H9 (cell line): ENCODE measurements at regions not wholly inside any gene's neighbourhood (a gene's known extent, or its start where the extent isn't known, plus 50 kb on each side); places are given as distances from the start of the nearest gene placed in this dataset.
A peak's percentile ranks its signal among the peaks of the same experiment; 100 is the strongest.

ENCODE experiments used
- DNase-seq: peaks from one replicate; pipeline ENCODE4 v3.0.0-alpha.2; 2017
- H2AFZ ChIP-seq: one replicate; pipeline ENCODE4 v1.6.1; 2013; ENCODE audit warnings: mild to moderate bottlenecking, low read length, control low read depth, moderate library complexity
- H2AK5ac ChIP-seq: 2 replicates; pipeline ENCODE4 v1.6.1; 2013; ENCODE audit warnings: low read length, control low read depth, mixed read lengths; ENCODE audit not compliant: insufficient read length
- H2BK120ac ChIP-seq: one replicate; pipeline ENCODE4 v1.6.1; 2013; ENCODE audit warnings: low read depth, mild to moderate bottlenecking, low read length, control low read depth, inconsistent platforms; ENCODE audit not compliant: poor library complexity, severe bottlenecking
- H2BK12ac ChIP-seq: 2 replicates; pipeline ENCODE4 v1.6.1; 2013; ENCODE audit warnings: low read length, control low read depth, mixed read lengths, low read depth; ENCODE audit not compliant: insufficient read length
- H2BK15ac ChIP-seq: 2 replicates; pipeline ENCODE4 v1.6.1; 2013; ENCODE audit warnings: low read depth, low read length, control low read depth
- H2BK20ac ChIP-seq: one replicate; pipeline ENCODE4 v1.6.1; 2013; ENCODE audit warnings: low read depth, mild to moderate bottlenecking, low read length, control low read depth, inconsistent platforms; ENCODE audit not compliant: poor library complexity, severe bottlenecking
- H2BK5ac ChIP-seq: 2 replicates; pipeline ENCODE4 v1.6.1; 2013; ENCODE audit warnings: low read length, control low read depth, mixed read lengths; ENCODE audit not compliant: insufficient read length
- H3K14ac ChIP-seq: 2 replicates; pipeline ENCODE4 v1.6.1; 2013; ENCODE audit warnings: low read length, control low read depth; ENCODE audit not compliant: insufficient read depth
- H3K18ac ChIP-seq: 2 replicates; pipeline ENCODE4 v1.6.1; 2013; ENCODE audit warnings: low read depth, mild to moderate bottlenecking, mixed read lengths, low read length, control low read depth; ENCODE audit not compliant: insufficient read length
- H3K23ac ChIP-seq: 2 replicates; pipeline ENCODE4 v1.6.1; 2013; ENCODE audit warnings: low read length, control low read depth, mixed read lengths, low read depth; ENCODE audit not compliant: insufficient read length
- H3K23me2 ChIP-seq: 2 replicates; pipeline ENCODE4 v1.6.1; 2013; ENCODE audit warnings: low read depth, mild to moderate bottlenecking, mixed read lengths, low read length, control low read depth; ENCODE audit not compliant: insufficient read length, poor library complexity, severe bottlenecking
- H3K27ac ChIP-seq: 2 replicates; pipeline ENCODE4 v1.5.1; 2013; ENCODE audit warnings: low read length, control low read depth, mixed read lengths, low read depth; ENCODE audit not compliant: insufficient read length
- H3K27me3 ChIP-seq: 2 replicates; pipeline ENCODE4 v1.6.1; 2013; ENCODE audit warnings: low read length, control low read depth, inconsistent platforms; ENCODE audit not compliant: insufficient read depth
- H3K4ac ChIP-seq: 2 replicates; pipeline ENCODE4 v1.6.1; 2013; ENCODE audit warnings: low read depth, mild to moderate bottlenecking, control low read depth, inconsistent platforms, low read length, moderate library complexity
- H3K4me1 ChIP-seq: 2 replicates; pipeline ENCODE4 v1.6.1; 2013; ENCODE audit warnings: low read length, control low read depth, inconsistent platforms; ENCODE audit not compliant: insufficient read depth
- H3K4me2 ChIP-seq: 2 replicates; pipeline ENCODE4 v1.6.1; 2013; ENCODE audit warnings: low read length, control low read depth, mixed read lengths; ENCODE audit not compliant: insufficient read length, insufficient read depth
- H3K56ac ChIP-seq: 2 replicates; pipeline ENCODE4 v1.6.1; 2013; ENCODE audit warnings: low read depth, mild to moderate bottlenecking, mixed read lengths, low read length, control low read depth; ENCODE audit not compliant: insufficient read length
- H3K79me1 ChIP-seq: 2 replicates; pipeline ENCODE4 v1.6.1; 2013; ENCODE audit warnings: low read depth, mild to moderate bottlenecking, moderate library complexity, low read length, control low read depth, inconsistent platforms; ENCODE audit not compliant: insufficient read depth, poor library complexity, severe bottlenecking
- H3K79me2 ChIP-seq: 2 replicates; pipeline ENCODE4 v1.6.1; 2013; ENCODE audit warnings: low read length, control low read depth, inconsistent platforms; ENCODE audit not compliant: insufficient read depth
- H3K9ac ChIP-seq: 2 replicates; pipeline ENCODE4 v1.6.1; 2013; ENCODE audit warnings: low read length, control low read depth, mixed read lengths; ENCODE audit not compliant: insufficient read length; ENCODE audit errors: extremely low read depth
- H3K9me3 ChIP-seq: one replicate; pipeline ENCODE4 v1.6.1; 2013; ENCODE audit warnings: low read depth, low read length, inconsistent platforms; ENCODE audit not compliant: control insufficient read depth
- H3T11ph ChIP-seq: one replicate; pipeline ENCODE4 v1.6.1; 2013; ENCODE audit warnings: mild to moderate bottlenecking, low read length, control low read depth, inconsistent platforms
- H4K20me1 ChIP-seq: one replicate; pipeline ENCODE4 v1.6.1; 2013; ENCODE audit not compliant: control insufficient read depth, insufficient read length, insufficient read depth
- H4K5ac ChIP-seq: 2 replicates; pipeline ENCODE4 v1.6.1; 2013; ENCODE audit warnings: low read depth, mild to moderate bottlenecking, mixed read lengths, low read length, control low read depth; ENCODE audit not compliant: insufficient read length
- H4K8ac ChIP-seq: replicated peaks from 2 replicates; pipeline ENCODE4 v1.6.1; 2013; ENCODE audit warnings: low read length, control low read depth, mixed read lengths, low read depth; ENCODE audit not compliant: insufficient read length
- H4K91ac ChIP-seq: 2 replicates; pipeline ENCODE4 v1.6.1; 2013; ENCODE audit warnings: low read depth, mild to moderate bottlenecking, moderate library complexity, mixed read lengths, low read length, control low read depth; ENCODE audit not compliant: insufficient read length
- H3K27ac Mint-ChIP-seq, 3 experiments: 2 replicates in 2 of 3; 3 replicates in 1 of 3; pipeline ENCODE4 v1.8.0; 2020 to 2021; ENCODE audit warnings: mixed read lengths in 3 of 3, mild to moderate bottlenecking in 1 of 3, moderate library complexity in 1 of 3
- H3K27me3 Mint-ChIP-seq: 2 replicates; pipeline ENCODE4 v1.8.0; 2021; ENCODE audit warnings: low read depth, mild to moderate bottlenecking, moderate library complexity, mixed read lengths
- H3K36me3 Mint-ChIP-seq, 3 experiments: 2 replicates in 2 of 3; 3 replicates in 1 of 3; pipeline ENCODE4 v1.8.0; 2020 to 2021; ENCODE audit warnings: low read depth in 3 of 3, mixed read lengths in 3 of 3; ENCODE audit not compliant: insufficient read depth in 1 of 3
- H3K4me1 Mint-ChIP-seq, 2 experiments: 2 replicates each; pipeline ENCODE4 v1.8.0; 2020; ENCODE audit warnings: mixed read lengths in 2 of 2
- H3K4me3 Mint-ChIP-seq, 2 experiments: 2 replicates in 1 of 2; 3 replicates in 1 of 2; pipeline ENCODE4 v1.8.0; 2020 to 2021; ENCODE audit warnings: mild to moderate bottlenecking in 2 of 2, mixed read lengths in 2 of 2, moderate library complexity in 1 of 2
- H3K9me3 Mint-ChIP-seq, 2 experiments: 2 replicates in 1 of 2; 3 replicates in 1 of 2; pipeline ENCODE4 v1.8.0; 2020; ENCODE audit warnings: mild to moderate bottlenecking in 2 of 2, mixed read lengths in 2 of 2, moderate library complexity in 1 of 2
- CTCF ChIP-seq: fragments of 200-600 bp; sonication (generic); conservative IDR thresholded peaks from 3 replicates; pipeline ENCODE4 v1.8.0; 2021; ENCODE audit warnings: antibody characterized with exemption, mild to moderate bottlenecking
- WGBS: extraction: QIAGEN DNeasy Blood & Tissue Kit; methylation state at CpG from one replicate; pipeline ENCODE4 v1.1.7; 2013; ENCODE audit warnings: missing lambda C conversion rate, low lambda C conversion rate, mixed read lengths; ENCODE audit not compliant: insufficient read length; ENCODE audit errors: extremely low coverage; 5-methylcytosine and 5-hydroxymethylcytosine counted together

GRCh38 chr2:118539290-118539689, 308.2 kb downstream of the EN1 start:
- no peak overlapping the region for H3K27ac ChIP-seq
- Mint-ChIP-seq H3K9me3 (peaks cover 13 to 15% of the 10 kb centered on the region in 2 experiments), H3K4me3 (no peak overlapping the region), H3K36me3 (peaks cover 8 to 13% (median 12%) of the 10 kb centered on the region in 3 experiments; a peak in 6 of 7 replicates), H3K27ac (no peak overlapping the region), H3K27me3 (0 out of 2 replicates have a peak, but pooled peaks cover 4% of the 10 kb centered on the region), H3K4me1 (peaks cover 3 to 4% of the 10 kb centered on the region in 2 experiments; a peak in 1 of 4 replicates)
- H4K91ac ChIP-seq: no peak overlapping the region
- peaks cover 6% of the 10 kb centered on the region for H3K9me3 ChIP-seq
- no peak overlapping the region for H3T11ph ChIP-seq
- no peak overlapping the region for H3K56ac ChIP-seq
- H4K5ac ChIP-seq: no peak overlapping the region
- H3K9ac ChIP-seq: no peak overlapping the region
- H3K18ac ChIP-seq: no peak overlapping the region
- no peaks in the 10 kb centered on the region for H3K23me2 ChIP-seq
- H3K27me3 ChIP-seq: no peaks in the 10 kb centered on the region
- no peak overlapping the region for H3K23ac ChIP-seq
- H3K79me2 ChIP-seq: no peaks in the 10 kb centered on the region
- no peak overlapping the region for H2BK20ac ChIP-seq
- H2BK15ac ChIP-seq: no peak overlapping the region
- no peaks in the 10 kb centered on the region for H3K4me1 ChIP-seq
- H3K14ac ChIP-seq: no peak overlapping the region
- TF ChIP-seq CTCF: peak; percentile 79
- H2BK120ac ChIP-seq: no peak overlapping the region
- H3K79me1 ChIP-seq: no peaks in the 10 kb centered on the region
- H4K8ac ChIP-seq: no peak overlapping the region
- no peak overlapping the region for H3K4me2 ChIP-seq
- no peak overlapping the region for H2BK12ac ChIP-seq
- WGBS: no CpG with 5 or more reads among the region's 7 CpGs
- no peak overlapping the region for H2AK5ac ChIP-seq
- no peaks in the 10 kb centered on the region for H4K20me1 ChIP-seq
- no peak overlapping the region for H2AFZ ChIP-seq
- H2BK5ac ChIP-seq: no peak overlapping the region
- peak; percentile 57 for DNase-seq
- no peak overlapping the region for H3K4ac ChIP-seq
